ENCODE measurements at regions not wholly inside any gene's neighbourhood (a gene's known extent, or its start where the extent isn't known, plus 50 kb on each side); places are given as distances from the start of the nearest gene placed in this dataset.

DNA sequence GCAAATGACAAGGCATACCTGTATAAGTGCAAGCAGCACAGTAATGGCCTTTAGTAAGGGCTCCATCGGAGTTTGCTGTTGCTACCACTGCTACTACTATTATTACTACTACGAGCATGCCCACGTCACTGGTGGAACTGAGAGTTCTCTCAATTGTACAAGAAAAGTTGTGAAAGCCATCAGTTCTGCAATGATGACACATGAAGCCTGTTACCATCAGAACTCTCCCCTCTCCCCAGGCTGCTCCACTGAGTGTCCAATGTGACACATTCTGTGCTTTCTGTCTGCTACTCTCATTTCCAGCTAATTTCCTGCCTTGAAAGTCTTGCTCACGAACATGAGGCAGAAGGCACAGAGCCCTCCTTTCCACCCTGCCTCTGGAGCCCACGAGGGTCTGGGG, 263.2 kb upstream of the MGMT start:
- TF ChIP-seq POLR2AphosphoS5 (IDR thresholded peaks at IDR 0.05; ENCODE audit: insufficient read depth in 1 of 2, low read depth in 1 of 2) = no peak
- no peak for TF ChIP-seq CTCF (IDR thresholded peaks at IDR 0.05)
- no peak for TF ChIP-seq POLR2A (IDR thresholded peaks at IDR 0.05)
